Small intestine (tissue), 7 donors: ENCODE measurements at regions not wholly inside any gene's neighbourhood (a gene's known extent, or its start where the extent isn't known, plus 50 kb on each side); places are given as distances from the start of the nearest gene placed in this dataset.

Experiments used
- DNase-seq, 2 donors: peaks; one replicate each; pipeline versions ENCODE4 v3.0.0 to v3.0.0-alpha.2; 2013
- FAIRE-seq: peaks from 2 replicates; lab custom pipeline; 2012; peaks lifted over from hg19 to GRCh38; lab: Jason Lieb, UNC
- H3K27ac ChIP-seq, 3 donors: one replicate each; pipeline ENCODE4 v1.5.1; 2013; ENCODE audit warnings: low read length in 2 of 3, mild to moderate bottlenecking in 2 of 3, control low read depth in 1 of 3, inconsistent platforms in 1 of 3, low read depth in 1 of 3, moderate library complexity in 1 of 3
- H3K27me3 ChIP-seq, 3 donors: one replicate each; pipeline ENCODE4 v1.6.1; 2013; ENCODE audit warnings: low read length in 3 of 3, inconsistent platforms in 1 of 3; ENCODE audit not compliant: control insufficient read depth in 3 of 3, insufficient read depth in 3 of 3
- H3K36me3 ChIP-seq, 3 donors: one replicate each; pipeline ENCODE4 v1.6.1; 2013; ENCODE audit warnings: low read length in 3 of 3, inconsistent platforms in 1 of 3, low read depth in 1 of 3, mild to moderate bottlenecking in 1 of 3, moderate library complexity in 1 of 3; ENCODE audit not compliant: control insufficient read depth in 3 of 3, insufficient read depth in 2 of 3
- H3K4me1 ChIP-seq, 3 donors: one replicate each; pipeline ENCODE4 v1.6.1; 2013; ENCODE audit warnings: low read length in 2 of 3, inconsistent platforms in 1 of 3, low read depth in 1 of 3, mild to moderate bottlenecking in 1 of 3, moderate library complexity in 1 of 3; ENCODE audit not compliant: control insufficient read depth in 3 of 3, insufficient read depth in 2 of 3
- H3K4me3 ChIP-seq, 3 donors: one replicate each; pipeline ENCODE4 v1.5.1; 2013; ENCODE audit warnings: low read length in 3 of 3, control low read depth in 1 of 3, inconsistent platforms in 1 of 3, low read depth in 1 of 3, mild to moderate bottlenecking in 1 of 3, moderate library complexity in 1 of 3
- H3K9me3 ChIP-seq, 2 donors: one replicate each; pipeline ENCODE4 v1.6.1; 2013; ENCODE audit warnings: low read depth in 1 of 2, low read length in 1 of 2; ENCODE audit not compliant: control insufficient read depth in 2 of 2, insufficient read depth in 1 of 2
- WGBS, 3 donors: extraction: QIAGEN DNeasy Blood & Tissue Kit; methylation state at CpG; one replicate each; pipeline ENCODE4 v1.1.7; 2013; 5-methylcytosine and 5-hydroxymethylcytosine counted together
- donor health status: healthy with polysubstance abuse.
- donor health status: control.
- donor health status: control.
- donor health status: Bipolar disorder and iron deficiency.
- donor health status: healthy.

GRCh38 chr1:167158111-167158812 is 62.4 kb upstream of the POU2F1 start:
- H3K36me3 ChIP-seq: no peaks in the 10 kb centered on the region
- 68 to 81% (median 68%) methylated on average over 6 of the region's 6 CpGs for WGBS, 3 donors
- DNase-seq (no peak), FAIRE-seq (no peak)
- H3K27me3 ChIP-seq: no peaks in the 10 kb centered on the region
- H3K9me3 ChIP-seq: peaks cover 0 to 2% of the 10 kb centered on the region in 2 donors
- H3K4me3 ChIP-seq: no peak overlapping the region
- peaks cover 0 to 9% (median 0%) of the 10 kb centered on the region in 3 donors for H3K4me1 ChIP-seq
- H3K27ac ChIP-seq: no peak overlapping the region

GRCh38 chr1:167158813-167159275 is 61.8 kb upstream of the POU2F1 start:
- Histone ChIP-seq H3K27ac (no peak overlapping the region), H3K4me3 (no peak overlapping the region), H3K9me3 (peaks cover 0 to 2% of the 10 kb centered on the region in 2 donors), H3K27me3 (no peaks in the 10 kb centered on the region), H3K36me3 (no peaks in the 10 kb centered on the region), H3K4me1 (peaks cover 0 to 9% (median 0%) of the 10 kb centered on the region in 3 donors)
- 85 to 90% (median 90%) methylated on average over 3 of the region's 3 CpGs for WGBS, 3 donors
- DNase-seq (no peak), FAIRE-seq (no peak)

- Histone ChIP-seq H3K27ac (no peak overlapping the region), H3K27me3 (no peaks in the 10 kb centered on the region), H3K4me1 (peaks cover 0 to 9% (median 0%) of the 10 kb centered on the region in 3 donors), H3K9me3 (peaks cover 0 to 2% of the 10 kb centered on the region in 2 donors), H3K36me3 (no peaks in the 10 kb centered on the region), H3K4me3 (no peak overlapping the region)
- no peak for DNase-seq
- WGBS, 3 donors: 92 to 98% (median 98%) methylated on average over 5 of the region's 5 CpGs
- no peak for FAIRE-seq
Observed at GRCh38 chr1:167159782-167160181, 60.9 kb upstream of the POU2F1 start.

- Histone ChIP-seq H3K4me1 (peaks cover 0 to 17% (median 6%) of the 10 kb centered on the region in 3 donors), H3K27me3 (no peaks in the 10 kb centered on the region), H3K27ac (no peak overlapping the region), H3K9me3 (peaks cover 0 to 2% of the 10 kb centered on the region in 2 donors), H3K4me3 (no peak overlapping the region), H3K36me3 (no peaks in the 10 kb centered on the region)
- FAIRE-seq (no peak), DNase-seq (peak in 1 of 2 donors; percentile 58)
- 44 to 61% (median 53%) methylated on average over 5 of the region's 5 CpGs for WGBS, 3 donors
Observed at GRCh38 chr1:167161242-167161641, 59.4 kb upstream of the POU2F1 start.

- DNase-seq: no peak
Observed at GRCh38 chr1:167161762-167162161, 58.9 kb upstream of the POU2F1 start.

GRCh38 chr1:167165219-167165618 is 55.5 kb upstream of the POU2F1 start:
- WGBS, 3 donors: 76 to 88% (median 86%) methylated on average over 2 of the region's 2 CpGs
- Histone ChIP-seq H3K4me1 (peaks cover 0 to 26% (median 8%) of the 10 kb centered on the region in 3 donors), H3K4me3 (no peak overlapping the region), H3K36me3 (no peaks in the 10 kb centered on the region), H3K27ac (no peak overlapping the region), H3K27me3 (no peaks in the 10 kb centered on the region), H3K9me3 (peaks cover 0 to 12% of the 10 kb centered on the region in 2 donors)
- DNase-seq (no peak), FAIRE-seq (no peak)

More at GRCh38 chr1:167161762-167162161, 58.9 kb upstream of the POU2F1 start:
- H3K9me3 ChIP-seq: peaks cover 0 to 2% of the 10 kb centered on the region in 2 donors
- H3K4me1 ChIP-seq: peaks cover 0 to 21% (median 8%) of the 10 kb centered on the region in 3 donors
- H3K27me3 ChIP-seq: no peaks in the 10 kb centered on the region
- 90 to 93% (median 92%) methylated on average over 4 of the region's 4 CpGs for WGBS, 3 donors
- no peaks in the 10 kb centered on the region for H3K36me3 ChIP-seq
- no peak overlapping the region for H3K27ac ChIP-seq
- no peak for FAIRE-seq
- no peak overlapping the region for H3K4me3 ChIP-seq

GRCh38 chr1:167165948-167166689 is 54.6 kb upstream of the POU2F1 start:
- FAIRE-seq: no peak
- Histone ChIP-seq H3K4me3 (no peak overlapping the region), H3K4me1 (peaks cover 0 to 26% (median 8%) of the 10 kb centered on the region in 3 donors), H3K27ac (peak overlapping the region in 1 of 3 donors; percentile 43), H3K36me3 (no peaks in the 10 kb centered on the region), H3K9me3 (peaks cover 0 to 12% of the 10 kb centered on the region in 2 donors), H3K27me3 (no peaks in the 10 kb centered on the region)
- 16 to 38% (median 29%) methylated on average over 14 of the region's 14 CpGs for WGBS, 3 donors
- peak; percentile 42 to 58 for DNase-seq

GRCh38 chr1:167166690-167167075 is 54.0 kb upstream of the POU2F1 start:
- DNase-seq: peak; percentile 11 to 37
- no peak overlapping the region for H3K27ac ChIP-seq
- H3K4me1 ChIP-seq: peaks cover 0 to 26% (median 8%) of the 10 kb centered on the region in 3 donors
- H3K9me3 ChIP-seq: peaks cover 0 to 12% of the 10 kb centered on the region in 2 donors
- no peak for FAIRE-seq
- 0 to 16% (median 8%) methylated on average over 1 of the region's 1 CpG for WGBS, 3 donors
- H3K36me3 ChIP-seq: no peaks in the 10 kb centered on the region
- H3K4me3 ChIP-seq: no peak overlapping the region
- no peaks in the 10 kb centered on the region for H3K27me3 ChIP-seq
